HFF-Myc (cell line): ENCODE measurements at regions not wholly inside any gene's neighbourhood (a gene's known extent, or its start where the extent isn't known, plus 50 kb on each side); places are given as distances from the start of the nearest gene placed in this dataset.

Experiments
- DNase-seq: peaks from one replicate; pipeline ENCODE4 v3.0.0-alpha.2; 2011; ENCODE audit warnings: low read depth; ENCODE audit errors: extremely low read depth
- H3K4me3 ChIP-seq: replicated peaks from 2 replicates; pipeline ENCODE4 v1.5.1; 2011; ENCODE audit warnings: low read depth, mild to moderate bottlenecking, control low read depth, low read length
- CTCF ChIP-seq: IDR thresholded peaks from 2 replicates; pipeline ENCODE4 v1.5.1; 2012; ENCODE audit warnings: mild to moderate bottlenecking, low read depth, low read length, control low read depth; ENCODE audit errors: missing control alignments

DNA sequence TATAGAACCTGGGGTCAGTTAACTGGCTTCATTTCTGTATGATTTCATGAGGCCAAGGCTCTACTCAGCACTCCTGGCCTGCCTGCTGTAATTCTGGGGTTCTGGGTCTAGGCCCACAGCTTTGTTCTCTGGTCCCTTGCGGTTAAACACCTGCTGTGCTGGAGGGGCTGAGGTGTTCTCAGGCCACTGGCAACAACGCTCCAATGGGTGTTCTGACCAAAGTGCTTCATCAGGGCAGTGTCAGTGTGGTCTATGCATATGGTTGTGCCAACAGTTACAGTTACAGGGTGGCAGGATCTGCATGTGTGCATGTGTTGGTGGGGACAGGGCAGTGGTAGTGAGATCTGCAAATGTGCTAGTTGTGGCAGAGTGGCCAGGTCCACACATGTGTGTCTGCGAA lies 64.1 kb upstream of the GMNC start:
- DNase-seq: no peak
- no peak overlapping the region for H3K4me3 ChIP-seq
- no peak for TF ChIP-seq CTCF

DNA sequence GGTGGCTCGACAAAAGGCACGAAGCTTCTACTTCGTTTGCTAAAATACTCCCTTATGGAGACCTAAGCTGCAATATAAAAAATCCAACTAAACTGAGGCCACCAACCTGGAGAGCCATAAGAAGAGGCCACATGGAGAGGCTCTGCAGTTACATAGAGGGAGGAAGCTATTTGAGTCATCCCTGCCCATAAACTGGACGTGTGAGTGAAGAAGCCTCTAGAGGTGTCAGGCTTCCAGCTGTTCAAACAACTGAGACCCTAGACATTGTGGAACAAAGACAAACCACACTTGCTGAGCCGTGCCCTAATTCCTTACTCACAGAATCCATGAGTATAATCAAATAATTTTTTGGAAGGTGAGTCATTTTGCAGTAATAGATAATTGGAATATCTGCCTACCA lies 50.2 kb upstream of the GMNC start:
- DNase-seq: no peak

More for the DNA sequence above, 50.2 kb upstream of the GMNC start:
- no peak overlapping the region for H3K4me3 ChIP-seq
- TF ChIP-seq CTCF: no peak
